Ammon's horn (tissue), 1 donor: ENCODE measurements at regions not wholly inside any gene's neighbourhood (a gene's known extent, or its start where the extent isn't known, plus 50 kb on each side); places are given as distances from the start of the nearest gene placed in this dataset.
"Not testable (repeated sequence)": the region's sequence is repeated elsewhere in the genome, so short reads cannot be mapped to it uniquely, and the experiment has no call there.

Experiments
- DNase-seq: peaks from one replicate; pipeline ENCODE4 v3.0.0-alpha.2; 2016; ENCODE audit warnings: low spot score

DNA sequence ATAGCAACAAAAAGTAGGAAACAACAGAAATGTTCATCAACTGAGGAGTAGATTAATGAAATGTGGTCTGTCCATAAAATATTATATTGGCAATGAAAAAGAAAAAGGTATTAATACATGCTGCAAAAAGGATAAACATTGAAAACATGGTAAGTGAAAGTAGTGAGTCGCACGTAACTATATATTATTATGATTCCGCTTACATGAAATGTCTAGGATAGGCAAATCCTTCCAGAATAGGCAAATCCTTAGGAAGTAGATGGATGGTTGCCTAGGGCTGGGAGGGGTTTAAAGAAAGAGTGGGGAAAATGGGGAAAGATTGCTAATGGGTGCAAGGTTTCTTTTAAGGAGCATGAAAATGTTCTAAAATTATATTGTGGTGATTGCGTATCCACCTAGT is 198.1 kb upstream of the WSB1 start:
- DNase-seq = not testable (repeated sequence)

DNA sequence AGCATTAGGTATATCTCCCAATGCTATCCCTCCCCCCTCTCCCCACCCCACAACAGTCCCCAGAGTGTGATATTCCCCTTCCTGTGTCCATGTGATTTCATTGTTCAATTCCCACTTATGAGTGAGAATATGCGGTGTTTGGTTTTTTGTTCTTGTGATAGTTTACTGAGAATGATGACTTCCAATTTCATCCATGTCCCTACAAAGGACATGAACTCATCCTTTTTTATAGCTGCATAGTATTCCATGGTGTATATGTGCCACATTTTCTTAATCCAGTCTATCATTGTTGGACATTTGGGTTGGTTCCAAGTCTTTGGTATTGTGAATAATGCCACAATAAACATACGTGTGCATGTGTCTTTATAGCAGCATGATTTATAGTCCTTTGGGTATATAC is 194.6 kb upstream of the WSB1 start:
- DNase-seq = not testable (repeated sequence)

DNA sequence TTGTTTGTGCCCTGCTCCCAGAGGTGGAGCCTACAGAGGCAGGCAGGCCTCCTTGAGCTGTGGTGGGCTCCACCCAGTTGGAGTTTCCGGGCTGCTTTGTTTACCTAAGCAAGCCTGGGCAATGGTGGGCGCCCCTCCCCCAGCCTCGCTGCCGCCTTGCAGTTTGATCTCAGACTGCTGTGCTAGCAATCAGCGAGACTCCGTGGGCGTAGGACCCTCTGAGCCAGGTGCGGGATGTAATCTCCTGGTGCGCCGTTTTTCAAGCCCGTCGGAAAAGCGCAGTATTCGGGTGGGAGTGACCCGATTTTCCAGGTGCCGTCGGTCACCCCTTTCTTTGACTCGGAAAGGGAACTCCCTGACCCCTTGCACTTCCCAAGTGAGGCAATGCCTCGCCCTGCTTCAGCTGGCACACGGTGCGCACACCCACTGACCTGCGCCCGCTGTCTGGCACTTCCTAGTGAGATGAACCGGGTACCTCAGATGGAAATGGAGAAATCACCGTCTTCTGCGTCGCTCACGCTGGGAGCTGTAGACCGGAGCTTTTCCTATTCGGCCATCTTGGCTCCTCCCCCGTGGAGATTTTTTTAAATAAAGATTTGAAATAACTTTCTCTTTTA is 189.2 kb upstream of the WSB1 start:
- not testable (repeated sequence) for DNase-seq

DNA sequence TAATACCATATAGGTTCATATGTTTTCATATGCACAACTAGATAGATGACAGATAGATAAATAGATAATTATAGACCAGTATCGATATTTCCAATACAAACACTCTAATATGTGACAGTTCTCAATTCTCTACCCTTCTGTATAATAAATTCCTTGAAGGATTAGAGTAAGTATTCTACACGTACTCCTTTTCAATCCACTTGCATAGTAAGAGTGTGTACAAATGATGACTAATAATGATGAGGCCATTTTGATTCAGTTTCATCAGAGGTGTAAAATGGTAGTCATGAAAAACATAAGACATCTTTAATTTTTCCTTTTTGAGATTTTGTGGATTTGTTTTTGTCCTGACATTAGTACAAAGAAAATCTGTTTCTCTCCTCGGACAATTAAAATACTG is 188.3 kb upstream of the WSB1 start:
- DNase-seq = no peak

DNA sequence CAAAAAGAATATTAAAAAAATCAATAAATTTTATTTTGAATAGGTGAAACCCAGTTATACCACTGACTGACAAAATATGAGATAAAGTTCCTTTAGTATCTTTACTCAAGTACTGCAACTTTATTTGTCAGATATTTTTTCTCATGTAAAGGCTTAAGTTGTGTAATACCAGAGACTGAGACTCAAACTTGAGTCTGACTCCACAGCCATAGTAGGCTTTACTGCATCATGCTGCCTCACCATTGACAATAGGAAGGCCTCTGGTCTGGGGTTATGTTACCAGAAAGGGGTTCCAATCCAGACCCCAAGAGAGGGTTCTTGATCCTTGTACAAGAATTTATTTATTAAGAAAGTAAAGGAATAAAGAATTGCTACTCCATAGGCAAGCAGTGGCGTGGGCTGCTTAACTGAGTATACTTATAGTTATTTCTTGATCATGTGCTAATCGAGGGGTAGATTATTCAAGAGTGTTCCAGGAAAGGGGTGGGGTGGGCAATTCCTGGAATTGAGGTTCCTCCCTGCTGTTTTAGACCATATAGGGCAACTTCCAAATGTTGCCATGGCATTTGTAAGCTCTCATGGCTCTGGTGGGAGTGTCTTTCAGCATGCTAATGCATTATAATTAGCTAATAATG is 187.4 kb upstream of the WSB1 start:
- no peak for DNase-seq

DNA sequence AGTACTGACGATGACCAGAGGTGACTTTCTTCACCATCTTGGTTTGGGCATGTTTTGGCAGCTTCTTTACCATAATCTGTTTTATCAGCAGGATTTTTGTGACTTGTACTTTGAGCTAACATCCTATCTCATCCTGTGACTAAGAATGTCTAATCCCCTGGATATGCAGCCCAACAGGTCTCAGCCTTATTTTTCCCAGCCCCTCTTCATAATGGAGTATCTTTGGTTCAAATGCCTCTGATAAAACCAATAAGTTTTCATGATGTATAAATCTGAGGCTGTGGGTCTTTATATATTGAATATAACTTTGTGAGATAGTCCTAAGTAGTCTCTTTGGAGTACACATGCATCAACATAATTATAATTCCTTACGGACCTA is 186.9 kb upstream of the WSB1 start:
- no peak for DNase-seq

DNA sequence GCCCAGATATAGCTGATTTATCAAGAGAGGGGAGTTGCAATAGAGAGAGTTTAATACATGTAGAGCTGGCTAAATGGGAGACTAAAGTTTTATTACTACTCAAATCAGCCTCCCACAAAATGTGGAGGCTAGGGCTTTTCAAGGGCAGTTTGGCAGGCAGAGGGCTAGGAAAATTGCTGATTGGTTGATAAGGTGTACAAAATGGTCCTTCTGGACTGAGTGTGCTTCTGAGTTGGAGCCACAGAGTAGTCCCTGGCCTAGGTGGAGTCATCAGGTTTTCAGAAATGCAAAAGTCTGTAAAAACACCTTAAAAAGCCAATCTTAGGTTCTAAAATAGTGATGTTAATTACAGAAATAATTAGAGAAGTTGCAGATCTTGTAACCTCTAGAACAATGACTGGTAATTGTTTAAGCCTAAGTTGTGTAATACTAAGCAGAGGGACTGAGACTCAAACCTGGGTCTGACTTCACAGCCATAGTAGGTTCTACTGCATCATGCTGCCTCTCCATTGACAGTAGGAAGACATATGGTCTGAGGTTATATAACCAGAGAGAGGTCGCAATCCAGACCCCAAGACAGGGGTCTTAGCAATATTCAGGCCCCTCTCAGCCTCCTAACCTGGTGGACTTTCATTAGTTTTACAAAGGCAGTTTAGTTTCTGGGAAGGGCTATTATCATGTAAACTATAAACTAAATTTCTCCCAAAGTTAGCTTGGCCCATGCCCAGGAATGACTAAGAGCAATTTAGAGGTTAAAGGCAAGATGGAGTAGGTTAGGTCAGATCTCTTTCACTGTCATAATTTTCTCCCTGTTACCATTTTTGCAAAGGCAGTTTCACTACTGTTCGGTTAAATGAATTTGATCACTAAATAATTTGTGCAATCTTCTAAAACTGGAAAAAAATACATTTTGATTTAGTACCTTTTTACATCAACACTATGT is 186.3 kb upstream of the WSB1 start:
- not testable (repeated sequence) for DNase-seq

DNA sequence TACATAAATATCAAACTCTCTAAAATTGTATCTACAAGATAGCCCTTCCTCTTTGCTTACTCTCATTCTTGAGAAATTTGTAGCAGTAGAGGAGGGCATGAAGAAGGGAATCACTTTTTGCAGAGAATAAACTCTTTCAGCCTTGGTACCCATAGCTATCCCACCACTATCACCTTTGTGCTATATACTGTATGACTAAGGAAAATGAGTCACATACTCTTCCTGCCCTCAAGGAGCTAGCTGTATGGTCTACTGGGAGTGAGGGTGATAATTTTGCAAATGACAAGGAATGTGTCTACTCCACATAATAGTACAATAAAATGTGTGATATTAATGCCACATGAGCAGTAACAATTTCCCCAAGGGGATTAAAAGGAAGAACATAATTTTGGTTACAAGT is 184.6 kb upstream of the WSB1 start:
- DNase-seq = no peak

DNA sequence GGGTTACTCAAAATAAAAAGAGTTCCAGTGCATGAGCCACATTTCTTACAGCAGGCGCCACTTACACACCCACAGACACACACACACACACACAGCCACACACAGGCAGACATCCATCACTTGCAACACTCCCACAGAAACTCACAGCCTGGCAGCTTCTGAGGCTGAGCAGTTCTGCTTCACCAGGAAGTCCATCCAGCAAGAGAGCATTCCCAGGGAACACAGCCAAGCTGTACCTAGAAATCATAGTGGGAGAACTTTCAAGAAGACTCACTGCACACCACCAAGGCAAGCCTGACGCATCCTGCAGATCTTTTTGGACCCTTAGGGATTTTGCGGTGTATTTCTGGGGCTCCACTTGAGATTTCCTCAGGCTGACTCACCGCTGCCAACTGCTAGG is 140.9 kb upstream of the WSB1 start:
- peak; percentile 63 for DNase-seq

DNA sequence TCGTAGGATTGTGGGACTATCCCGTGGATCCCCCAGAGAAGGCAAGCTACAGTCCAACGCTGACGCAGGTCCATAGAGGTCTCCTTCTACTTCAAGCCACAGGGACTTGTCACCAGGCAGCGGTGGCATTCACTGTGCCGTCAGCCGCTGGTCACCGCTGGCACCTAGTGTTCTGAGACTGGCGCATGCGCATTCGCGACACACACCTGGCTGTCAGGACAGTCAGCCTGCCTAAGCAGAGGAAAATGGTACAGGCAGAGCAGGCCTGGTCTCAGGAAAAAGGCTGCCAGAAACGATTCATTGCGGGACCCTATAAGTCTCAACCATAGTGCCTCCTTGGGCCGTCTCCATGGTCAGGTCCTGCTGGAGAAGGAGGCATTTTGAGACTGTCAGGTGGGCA is 138.0 kb upstream of the WSB1 start:
- no peak for DNase-seq

DNA sequence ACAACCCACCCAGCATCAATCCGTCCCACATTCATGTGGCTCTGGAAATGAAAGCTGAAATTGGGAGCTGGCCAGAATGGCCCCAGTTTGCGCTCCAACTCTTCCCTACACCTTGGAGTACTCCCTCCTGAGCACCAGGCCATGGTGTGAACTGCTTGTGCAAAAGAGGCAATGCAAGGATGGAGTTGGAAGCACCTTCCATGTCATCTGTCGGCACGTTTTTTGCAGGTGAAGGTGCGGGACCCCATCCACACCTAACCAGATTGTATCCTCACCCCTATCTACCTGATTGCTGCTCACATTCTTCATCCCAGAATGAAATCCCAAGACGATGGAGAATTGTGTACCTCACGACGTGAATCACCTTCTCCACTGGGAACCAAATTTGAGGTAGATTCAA is 136.6 kb upstream of the WSB1 start:
- DNase-seq = no peak

DNA sequence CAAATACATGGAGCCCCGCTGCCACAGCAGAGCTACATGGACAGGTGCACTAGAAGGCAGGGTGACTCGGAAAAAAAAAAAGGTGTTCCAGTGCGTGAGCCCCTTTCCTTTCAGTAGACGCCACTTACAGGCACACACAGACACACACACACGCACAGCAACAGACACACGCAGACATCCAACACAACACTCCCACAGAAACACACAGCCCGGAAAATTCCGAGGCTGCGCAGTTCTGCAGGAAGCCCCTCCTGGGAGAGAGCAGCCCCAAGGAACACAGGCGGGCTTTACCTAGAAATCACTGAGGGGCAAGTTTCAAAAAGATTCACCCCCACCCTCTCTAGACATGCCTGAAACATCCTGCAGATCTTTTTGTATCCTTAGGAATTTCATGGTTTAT is 136.0 kb upstream of the WSB1 start:
- DNase-seq = no peak

DNA sequence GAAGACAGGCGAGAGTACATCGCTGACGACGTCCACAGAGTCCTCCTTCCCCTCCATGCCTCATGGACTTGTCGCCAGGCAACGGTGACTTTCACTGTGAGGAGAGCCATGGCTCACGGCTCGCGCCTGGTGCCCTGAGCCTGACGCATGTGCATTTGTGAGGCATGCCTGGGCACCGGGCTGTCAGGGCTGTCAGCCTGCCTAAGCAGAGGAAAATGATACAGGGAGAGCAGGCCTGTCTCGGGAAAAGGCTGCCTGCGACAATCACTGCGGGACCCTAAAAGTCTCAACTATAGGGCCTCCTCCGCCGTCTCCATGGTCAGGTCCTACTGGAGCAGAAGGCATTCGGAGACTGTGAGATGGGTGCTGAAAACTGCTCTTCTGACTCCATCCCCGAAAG is 135.5 kb upstream of the WSB1 start:
- DNase-seq = no peak

DNA sequence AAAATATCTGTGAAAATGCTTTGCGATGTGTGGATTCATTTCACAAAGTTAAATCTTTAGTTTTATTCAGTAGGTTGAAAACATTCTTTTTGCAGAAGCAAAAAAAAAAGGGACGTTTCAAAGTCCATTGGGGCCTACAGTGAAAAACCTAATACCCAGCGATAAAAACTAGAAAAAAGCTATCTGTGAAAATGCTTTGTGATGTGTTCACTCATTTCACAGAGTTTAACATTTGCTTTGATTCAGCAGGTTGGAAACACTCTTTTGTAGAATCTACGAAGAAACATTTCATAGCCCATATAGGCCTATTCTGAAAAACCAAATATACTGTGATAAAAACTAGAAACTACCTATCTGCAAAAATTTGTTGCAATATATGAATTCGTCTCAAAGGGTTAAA is 113.6 kb upstream of the WSB1 start:
- DNase-seq = no peak

DNA sequence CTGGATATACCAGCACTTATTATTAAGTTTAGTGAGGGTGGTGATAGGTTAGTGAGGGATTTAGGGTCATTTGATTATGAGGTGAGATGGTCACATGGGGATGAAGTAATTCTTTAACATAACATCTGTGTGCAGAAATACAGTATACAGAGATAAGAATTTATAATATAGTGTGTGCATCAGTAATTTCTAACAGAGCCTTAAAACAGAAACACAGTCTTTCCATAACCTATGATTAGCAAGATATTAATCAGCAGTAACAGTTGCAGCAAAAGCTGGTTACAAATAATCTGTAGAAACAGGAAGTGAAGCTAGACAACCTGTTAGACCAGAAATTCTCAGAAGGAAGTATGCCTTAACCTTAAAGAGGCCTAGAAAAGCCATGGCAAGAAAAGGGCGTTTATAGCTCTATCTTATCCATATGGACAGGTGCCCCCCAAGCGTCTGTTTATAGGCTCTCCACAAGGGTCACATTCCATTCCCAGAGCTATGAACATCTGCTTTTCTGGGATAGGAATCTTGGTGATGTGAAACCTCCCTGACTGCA is 112.5 kb upstream of the WSB1 start:
- not testable (repeated sequence) for DNase-seq

DNA sequence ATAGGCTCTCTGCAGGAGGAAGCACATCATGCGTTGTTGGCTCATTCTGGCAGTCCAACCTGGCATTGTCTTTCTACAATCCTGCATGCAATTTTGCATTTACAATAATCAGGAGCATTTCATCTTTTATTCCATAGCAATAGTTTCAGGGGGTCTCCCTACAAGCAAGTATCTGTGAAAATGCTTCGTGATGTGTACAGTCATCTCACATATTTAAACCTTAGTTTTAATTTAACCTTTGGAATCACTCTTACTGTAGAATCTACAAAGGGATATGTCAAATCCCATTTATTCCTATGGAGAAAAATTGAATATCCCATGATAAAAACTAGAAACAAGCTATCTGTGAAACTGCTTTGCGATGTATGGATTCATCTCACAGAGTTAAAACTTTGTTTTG is 112.0 kb upstream of the WSB1 start:
- DNase-seq = no peak

DNA sequence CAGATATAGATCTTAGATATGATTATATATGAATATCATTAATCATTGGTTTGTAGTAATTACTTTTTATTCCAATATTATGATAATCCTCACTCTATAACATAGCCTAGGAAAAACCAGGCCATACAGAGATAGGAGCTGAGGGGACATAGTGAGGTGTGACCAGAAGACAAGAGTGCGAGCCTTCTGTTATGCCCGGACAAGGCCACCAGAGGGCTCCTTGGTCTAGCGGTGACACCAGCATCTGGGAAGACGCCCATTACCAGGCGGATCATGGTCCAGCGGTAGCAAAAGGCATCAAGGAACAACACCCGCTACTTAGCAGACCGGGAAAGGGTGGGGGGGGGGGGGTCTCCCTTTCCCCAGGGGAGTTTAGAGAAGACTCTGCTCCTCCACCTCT is 96.4 kb upstream of the WSB1 start:
- not testable (repeated sequence) for DNase-seq

DNA sequence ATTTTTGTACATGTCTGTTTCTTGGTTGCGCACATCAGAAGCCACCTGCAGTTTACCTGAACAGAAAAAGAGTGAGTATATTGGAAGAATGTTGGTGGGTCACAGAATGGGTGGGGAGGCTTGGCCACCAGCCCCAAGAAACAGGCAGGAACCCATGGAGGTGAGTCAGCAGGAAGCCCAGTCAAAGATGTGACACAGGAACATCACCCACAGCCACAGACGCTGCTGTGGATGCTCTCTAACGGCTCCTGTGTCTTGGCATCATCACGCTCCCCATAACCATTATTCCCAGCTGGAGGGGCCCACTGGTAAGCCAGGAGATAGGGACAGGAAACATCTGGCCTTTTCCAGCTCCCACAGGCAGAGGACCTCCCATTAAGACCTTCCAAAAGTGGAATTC is 94.0 kb upstream of the WSB1 start:
- no peak for DNase-seq

DNA sequence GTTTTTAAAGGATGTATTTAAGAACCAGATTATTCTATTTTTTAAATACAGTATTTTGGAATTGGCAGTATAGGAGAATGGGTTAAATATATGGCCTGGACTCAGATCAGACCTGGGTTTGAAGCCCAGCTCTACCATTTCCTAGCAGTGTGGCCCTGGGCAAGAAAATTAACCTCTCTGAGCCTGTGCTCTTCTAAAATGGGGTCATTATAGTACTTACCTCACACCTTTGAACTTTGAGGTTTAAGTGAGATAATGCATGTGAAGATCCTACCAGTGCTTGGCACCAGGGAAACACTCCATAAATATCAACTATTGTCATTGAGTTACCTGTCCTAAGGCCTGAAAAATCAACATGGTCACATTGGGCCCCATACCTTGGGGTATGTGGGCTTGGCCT is 93.4 kb upstream of the WSB1 start:
- DNase-seq = no peak

DNA sequence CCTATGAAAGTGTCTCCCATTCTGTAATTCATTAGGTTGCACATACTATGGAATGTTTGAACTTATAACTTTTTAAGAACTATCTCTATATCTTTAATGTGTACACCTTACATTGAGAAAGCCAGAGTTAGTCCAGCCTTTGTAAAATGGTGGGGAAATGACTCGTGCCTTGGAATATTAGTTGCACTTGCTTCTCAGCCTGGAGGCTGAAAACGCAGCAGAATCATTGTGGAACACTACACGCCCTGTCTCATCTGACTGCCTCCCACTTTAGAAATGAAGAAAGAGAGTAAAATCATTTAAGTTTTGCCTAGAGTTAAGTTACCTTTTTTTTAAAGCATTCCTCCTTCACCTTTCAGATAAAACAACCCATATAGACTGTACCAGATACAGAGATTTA is 90.7 kb upstream of the WSB1 start:
- no peak for DNase-seq

DNA sequence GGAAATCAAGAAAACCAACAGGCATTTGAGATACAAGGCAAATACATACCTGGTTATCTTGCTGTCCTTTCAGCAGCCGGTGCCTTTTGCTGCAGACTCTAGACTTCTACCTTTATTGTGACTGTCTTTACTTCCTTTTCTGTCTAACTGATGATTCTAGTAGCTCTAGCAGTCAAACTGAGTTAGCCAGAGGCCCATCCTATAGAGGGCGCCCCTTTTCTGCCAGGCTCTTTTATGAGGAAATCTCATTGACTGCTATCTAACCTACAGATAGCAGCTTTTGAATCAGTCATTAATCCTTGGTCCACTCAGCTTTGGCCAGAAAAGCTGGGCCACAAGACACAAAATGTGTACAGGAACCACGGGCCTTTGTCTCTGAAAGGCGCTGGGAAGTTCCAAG is 87.5 kb upstream of the WSB1 start:
- no peak for DNase-seq

DNA sequence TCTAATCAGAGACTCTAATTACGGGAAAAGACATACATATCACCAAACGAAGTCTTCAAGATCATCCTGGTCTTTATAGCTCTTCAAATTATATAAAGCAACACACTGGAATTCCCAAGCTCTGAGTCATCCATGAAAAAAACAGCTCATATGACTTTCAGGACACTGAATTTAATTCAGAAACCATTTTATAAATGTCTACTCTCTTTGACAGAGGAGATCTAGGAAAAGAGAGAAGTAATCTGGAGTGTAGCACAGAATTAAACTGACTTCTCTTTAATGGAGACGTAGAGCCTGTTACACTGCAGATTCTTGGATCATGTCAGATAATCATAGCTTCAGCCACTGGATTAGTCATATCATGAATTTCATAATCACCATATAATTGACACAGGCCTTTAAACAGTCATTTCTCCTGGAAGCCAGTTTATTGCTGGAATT is 86.8 kb upstream of the WSB1 start:
- no peak for DNase-seq

DNA sequence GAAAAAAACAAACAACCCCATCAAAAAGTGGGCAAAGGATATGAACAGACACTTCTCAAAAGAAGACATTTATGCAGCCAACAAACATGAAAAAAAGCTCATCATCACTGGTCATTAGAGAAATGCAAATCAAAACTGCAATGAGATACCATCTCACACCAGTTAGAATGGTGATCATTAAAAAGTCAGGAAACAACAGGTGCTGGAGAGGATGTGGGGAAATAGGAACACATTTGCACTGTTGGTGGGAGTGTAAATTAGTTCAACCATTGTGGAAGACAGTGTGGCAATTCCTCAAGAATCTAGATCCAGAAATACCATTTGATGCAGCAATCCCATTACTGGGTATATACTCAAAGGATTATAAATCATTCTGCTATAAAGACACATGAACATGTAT is 85.5 kb upstream of the WSB1 start:
- not testable (repeated sequence) for DNase-seq
